HL-60 (cell line): ENCODE measurements at regions not wholly inside any gene's neighbourhood (a gene's known extent, or its start where the extent isn't known, plus 50 kb on each side); places are given as distances from the start of the nearest gene placed in this dataset.
"Not testable (repeated sequence)": the region's sequence is repeated elsewhere in the genome, so short reads cannot be mapped to it uniquely, and the experiment has no call there.

ENCODE experiments used
- DNase-seq, 2 experiments: peaks; one replicate each; pipeline ENCODE4 v3.0.0-alpha.2; 2010 to 2020; ENCODE audit warnings: low read depth in 1 of 2, low spot score in 1 of 2
- H3K27ac ChIP-seq: fragments of 250-450 bp; sonication (Bioruptor Pico); replicated peaks from 2 replicates; pipeline ENCODE4 v1.5.1; 2020; ENCODE audit warnings: mild to moderate bottlenecking, moderate library complexity
- H3K27me3 ChIP-seq: fragments of 250-450 bp; sonication (Bioruptor Pico); 2 replicates; pipeline ENCODE4 v1.5.1; 2021; ENCODE audit warnings: mild to moderate bottlenecking, moderate library complexity; ENCODE audit not compliant: insufficient read depth, poor library complexity, severe bottlenecking
- H3K4me3 ChIP-seq: replicated peaks from 2 replicates; pipeline ENCODE4 v1.5.1; 2011; ENCODE audit warnings: mild to moderate bottlenecking, control low read depth, low read length; ENCODE audit not compliant: insufficient read depth
- CTCF ChIP-seq: IDR thresholded peaks from one replicate; pipeline ENCODE4 v1.5.1; 2011; ENCODE audit warnings: low read length, control low read depth, inconsistent platforms; ENCODE audit not compliant: insufficient read depth
- GABPA ChIP-seq: IDR thresholded peaks from 2 replicates; pipeline ENCODE4 v1.6.1; 2012; ENCODE audit warnings: low read depth
- POLR2AphosphoS5 ChIP-seq: IDR thresholded peaks from 2 replicates; pipeline ENCODE4 v1.6.1; 2012; ENCODE audit warnings: low read depth
- REST ChIP-seq: IDR thresholded peaks from 2 replicates; pipeline ENCODE4 v1.6.1; 2012; ENCODE audit warnings: low read depth; ENCODE audit not compliant: insufficient replicate concordance
- SPI1 ChIP-seq: IDR thresholded peaks from 2 replicates; pipeline ENCODE4 v1.6.1; 2012; ENCODE audit warnings: low read depth, mild to moderate bottlenecking, borderline replicate concordance

- H3K27ac ChIP-seq, H3K27me3 ChIP-seq, H3K4me3 ChIP-seq, DNase-seq: not testable (repeated sequence)
Observed at GRCh38 chr1:856541-857057, 67.1 kb upstream of the SAMD11 start.

- not testable (repeated sequence) for DNase-seq, H3K4me3 ChIP-seq, H3K27ac ChIP-seq
Observed at GRCh38 chr1:857926-858648, 65.6 kb upstream of the SAMD11 start.

GRCh38 chr1:858649-859041, 65.1 kb upstream of the SAMD11 start:
- H3K27me3 ChIP-seq, H3K27ac ChIP-seq, H3K4me3 ChIP-seq, DNase-seq: not testable (repeated sequence)

More at GRCh38 chr1:857926-858648, 65.6 kb upstream of the SAMD11 start:
- not testable (repeated sequence) for H3K27me3 ChIP-seq

GRCh38 chr1:860941-861340, 62.8 kb upstream of the SAMD11 start:
- H3K27me3 ChIP-seq, H3K27ac ChIP-seq, H3K4me3 ChIP-seq, DNase-seq: not testable (repeated sequence)

- Histone ChIP-seq H3K27me3 (no peaks in the 10 kb centered on the region), H3K4me3 (no peak overlapping the region), H3K27ac (no peak overlapping the region)
- TF ChIP-seq REST (no peak), POLR2AphosphoS5 (no peak), CTCF (no peak), SPI1 (no peak), GABPA (no peak)
- DNase-seq, result no peak
Observed at GRCh38 chr1:861714-862113, 62.0 kb upstream of the SAMD11 start.

GRCh38 chr1:862601-863000, 61.1 kb upstream of the SAMD11 start:
- H3K27ac ChIP-seq, H3K4me3 ChIP-seq, DNase-seq, H3K27me3 ChIP-seq: not testable (repeated sequence)

GRCh38 chr1:865633-866032, 58.1 kb upstream of the SAMD11 start:
- H3K27me3 ChIP-seq, result not testable (repeated sequence)

GRCh38 chr1:866095-866494, 57.6 kb upstream of the SAMD11 start:
- no peak for DNase-seq
- Histone ChIP-seq H3K27ac (no peak overlapping the region), H3K27me3 (no peaks in the 10 kb centered on the region)

More at GRCh38 chr1:865633-866032, 58.1 kb upstream of the SAMD11 start:
- not testable (repeated sequence) for H3K27ac ChIP-seq, H3K4me3 ChIP-seq, DNase-seq

More at GRCh38 chr1:866095-866494, 57.6 kb upstream of the SAMD11 start:
- TF ChIP-seq SPI1 (no peak), REST (no peak), GABPA (no peak), POLR2AphosphoS5 (no peak), CTCF (no peak)
- no peak overlapping the region for H3K4me3 ChIP-seq
